ENCODE measurements at regions not wholly inside any gene's neighbourhood (a gene's known extent, or its start where the extent isn't known, plus 50 kb on each side); places are given as distances from the start of the nearest gene placed in this dataset.
"Not testable (repeated sequence)": the region's sequence is repeated elsewhere in the genome, so short reads cannot be mapped to it uniquely, and the experiment has no call there.

DNA sequence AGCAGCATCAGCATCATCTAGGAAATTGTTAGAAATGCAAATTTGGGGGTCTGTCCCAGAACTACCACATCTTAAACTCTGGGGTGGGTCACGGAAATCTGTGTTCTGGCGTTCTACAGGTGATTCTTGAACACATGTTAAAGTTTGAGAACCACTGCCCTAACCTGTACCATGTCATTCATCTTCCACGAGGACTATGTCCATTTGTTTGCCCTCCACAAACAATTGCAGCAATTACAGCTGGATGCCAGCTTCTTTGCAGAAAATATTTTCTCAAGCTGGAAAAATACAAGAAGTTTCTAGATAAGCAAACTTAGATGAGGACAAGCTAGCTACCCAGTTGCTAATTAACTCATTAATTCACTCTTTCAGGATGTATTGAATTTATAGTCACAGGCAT is 54.1 kb downstream of the MAFB start:
- no peak for DNase-seq

DNA sequence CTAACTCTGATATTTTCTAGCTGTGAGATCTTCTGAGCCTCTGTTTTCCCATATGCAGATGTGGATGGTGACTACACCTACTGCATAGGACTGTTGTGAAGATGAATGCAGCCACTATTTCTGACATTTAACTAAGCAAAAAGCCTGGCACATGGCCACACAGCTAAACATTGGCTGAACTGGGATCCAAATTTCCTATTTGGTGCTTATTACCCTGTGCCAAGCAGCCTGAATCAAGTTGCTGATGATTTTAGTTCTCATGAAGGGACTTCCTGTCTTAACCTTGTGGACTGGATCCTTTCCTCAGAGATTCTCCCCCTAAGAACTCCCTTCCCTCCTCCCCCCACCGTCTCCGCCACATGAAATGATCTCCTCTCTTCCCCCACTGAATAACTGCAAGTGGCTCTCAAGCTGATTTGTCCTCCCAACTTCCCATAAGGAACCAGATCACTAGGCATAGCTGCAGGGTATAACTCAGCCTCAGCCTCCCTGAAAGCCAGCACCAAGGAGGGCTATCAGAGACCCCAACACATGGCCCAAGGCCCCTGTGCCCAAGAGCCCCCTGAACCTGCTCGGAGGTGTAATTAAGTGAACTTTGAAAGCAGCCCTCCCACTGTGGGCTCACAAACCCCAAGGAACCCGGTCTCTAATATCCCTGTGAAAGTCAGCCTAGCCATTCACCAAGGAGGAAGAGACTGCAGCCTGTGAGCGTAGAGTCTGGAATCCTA is 55.7 kb downstream of the MAFB start:
- DNase-seq: no peak

DNA sequence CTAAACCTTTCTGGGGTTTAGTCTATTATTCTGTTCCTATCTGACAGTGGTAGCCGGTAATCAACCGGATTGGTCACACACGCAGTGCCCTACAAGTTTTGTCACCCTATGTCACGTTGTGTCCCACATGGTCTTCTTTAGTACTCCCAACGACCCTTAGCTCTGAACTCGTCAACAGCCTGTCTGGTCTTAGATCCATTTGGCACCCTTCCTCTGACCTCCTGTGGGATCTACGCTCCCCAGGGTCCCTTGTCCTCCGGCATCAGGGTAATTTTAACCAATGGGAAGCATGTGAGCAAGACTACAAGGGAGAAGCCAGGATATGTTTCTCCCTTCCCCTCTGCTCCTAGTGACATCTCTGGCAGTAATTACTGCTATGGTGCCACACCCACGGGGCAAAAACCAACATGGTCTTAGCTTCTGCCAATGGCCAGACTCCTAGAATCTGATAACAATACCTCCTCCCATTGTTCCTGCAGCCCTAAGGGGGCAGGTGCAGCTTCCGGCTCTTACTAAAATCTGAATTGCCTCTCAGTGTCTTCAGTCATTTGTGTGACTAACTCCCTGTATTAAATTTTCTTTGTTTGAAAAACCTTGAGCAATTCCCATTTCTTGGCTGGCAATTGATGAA is 56.6 kb downstream of the MAFB start:
- no peak for DNase-seq

DNA sequence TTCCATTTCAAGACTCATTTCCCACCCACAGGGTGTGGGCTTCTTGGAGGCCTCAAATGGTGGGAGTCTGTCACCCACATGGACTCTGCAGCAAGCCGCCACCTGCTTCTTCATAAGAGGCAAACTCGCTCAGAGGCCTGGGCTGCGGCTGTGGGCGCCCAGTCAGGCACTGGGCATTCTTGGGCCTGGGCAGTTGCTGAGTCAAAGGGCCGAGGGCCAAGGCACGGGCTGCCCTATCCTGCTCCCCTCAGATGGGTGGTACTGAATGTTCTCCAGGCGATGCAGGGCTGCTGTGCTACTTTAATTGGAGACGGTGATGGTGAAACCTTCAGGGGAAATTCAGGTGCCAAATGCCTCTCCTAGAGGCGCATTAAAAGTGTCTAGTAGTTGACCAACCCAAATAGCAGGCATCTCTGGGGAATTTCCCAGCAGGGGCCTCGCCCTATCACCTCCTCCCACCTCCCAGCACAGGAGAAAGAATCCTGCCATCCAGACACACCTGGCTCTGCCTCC is 57.9 kb downstream of the MAFB start:
- no peak for DNase-seq

DNA sequence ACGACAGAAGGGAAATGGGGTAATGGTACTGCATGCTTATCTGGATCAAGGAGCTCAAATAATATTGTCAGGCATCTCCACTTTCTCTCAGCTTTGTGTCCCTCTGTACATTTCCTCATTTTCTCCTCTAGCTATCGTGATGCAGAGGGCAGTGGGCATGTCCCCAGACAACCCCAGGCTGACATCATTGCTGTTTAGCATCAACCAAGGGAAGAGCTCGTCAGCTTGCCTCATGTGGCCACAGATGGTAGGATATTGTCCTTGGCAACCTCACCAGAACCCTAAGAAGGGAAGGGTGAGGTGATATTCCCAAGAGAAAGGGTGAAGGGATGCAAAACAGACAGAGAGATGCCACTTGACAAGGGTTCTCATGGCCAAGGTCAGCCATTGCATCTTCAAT is 58.3 kb downstream of the MAFB start:
- no peak for DNase-seq

DNA sequence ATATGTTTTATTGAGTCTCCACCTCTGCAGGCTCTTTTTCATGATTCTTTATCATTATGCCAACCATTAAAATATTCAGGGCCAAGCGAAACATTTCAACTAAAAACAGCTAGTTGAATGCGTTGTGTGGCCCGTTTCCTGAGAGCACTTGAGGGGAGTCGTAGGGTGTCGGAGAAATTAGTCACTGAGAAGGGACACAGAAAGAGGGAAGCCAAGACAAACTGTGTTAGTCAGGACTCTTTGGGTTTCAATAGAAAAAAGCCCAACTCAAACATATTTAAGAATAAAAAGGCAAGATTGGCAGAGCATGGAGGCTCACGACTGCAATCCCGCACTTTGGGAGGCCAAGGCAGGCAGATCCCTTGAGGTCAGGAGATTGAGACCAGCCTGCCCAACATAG is 58.9 kb downstream of the MAFB start:
- no peak for DNase-seq

DNA sequence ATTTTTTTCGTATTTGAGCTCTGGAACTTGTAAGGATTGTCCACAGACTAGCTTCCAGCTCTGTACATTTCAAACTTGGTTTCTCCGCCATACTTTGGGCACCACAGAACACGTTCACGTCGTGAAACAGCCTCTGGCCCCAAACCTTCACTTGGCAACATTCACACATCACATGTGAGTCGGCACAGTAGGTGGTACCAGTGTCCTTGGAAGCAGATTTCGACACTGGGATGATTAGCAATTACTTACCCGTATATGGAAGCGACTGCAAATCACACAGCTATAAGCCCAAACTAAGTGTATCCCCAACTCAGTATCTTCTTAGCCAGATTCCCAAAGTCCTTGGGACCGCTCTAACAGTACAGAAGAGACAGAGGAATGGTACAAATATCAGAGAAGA is 60.2 kb downstream of the MAFB start:
- no peak for DNase-seq

DNA sequence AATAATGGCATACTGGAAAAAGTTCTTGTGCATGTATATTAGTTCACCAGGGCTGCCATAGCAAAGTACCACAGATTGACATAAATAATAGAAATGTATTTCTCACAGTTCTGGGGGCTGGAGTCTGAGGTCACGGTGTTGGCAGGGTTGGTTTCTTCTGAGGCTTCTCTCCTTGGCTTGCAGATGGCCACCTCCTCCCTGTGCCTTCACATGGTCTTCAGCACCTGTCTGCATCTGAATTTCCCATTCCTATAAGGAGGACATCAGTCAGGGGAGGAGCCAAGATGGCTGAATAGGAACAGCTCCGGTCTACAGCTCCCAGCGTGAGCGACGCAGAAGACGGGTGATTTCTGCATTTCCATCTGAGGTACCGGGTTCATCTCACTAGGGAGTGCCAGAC is 70.0 kb downstream of the MAFB start:
- not testable (repeated sequence) for DNase-seq

DNA sequence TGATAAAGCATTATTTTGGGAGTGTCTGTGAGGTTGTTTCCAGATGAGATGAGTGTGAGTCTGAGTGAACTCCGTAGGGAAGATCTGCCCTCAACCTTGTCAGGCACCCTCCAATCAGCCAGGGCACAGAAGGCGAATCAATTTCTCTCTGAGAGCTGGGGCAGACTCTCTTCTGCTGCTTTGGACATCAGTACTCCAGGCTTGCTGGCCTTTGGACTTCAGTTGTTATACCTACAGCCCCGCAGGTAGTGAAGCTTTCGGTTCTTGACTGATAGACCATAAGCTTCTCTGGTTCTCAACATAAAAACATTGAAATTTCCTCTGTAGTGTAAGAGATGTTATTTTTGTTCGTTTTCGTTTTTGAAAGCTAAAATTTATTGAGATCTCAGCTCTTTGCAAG is 71.4 kb downstream of the MAFB start:
- DNase-seq: no peak

DNA sequence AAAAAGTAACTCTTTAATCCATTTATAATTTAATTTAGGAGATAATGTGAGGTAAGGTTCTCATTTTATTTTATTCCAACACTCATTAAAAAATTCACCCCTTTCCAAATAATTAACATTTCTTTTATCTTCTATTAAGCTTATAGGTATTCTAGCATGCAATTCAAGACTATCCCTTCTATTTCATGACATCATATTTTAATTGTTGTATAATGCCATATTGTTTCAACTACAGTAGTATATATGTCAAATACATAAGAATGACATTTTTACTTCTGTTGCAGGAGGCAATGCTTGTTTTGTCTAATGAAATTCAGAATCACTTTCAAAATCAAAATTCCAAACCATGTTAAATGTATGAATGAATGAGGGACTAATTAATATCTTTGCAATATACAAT is 76.2 kb downstream of the MAFB start:
- DNase-seq: no peak

DNA sequence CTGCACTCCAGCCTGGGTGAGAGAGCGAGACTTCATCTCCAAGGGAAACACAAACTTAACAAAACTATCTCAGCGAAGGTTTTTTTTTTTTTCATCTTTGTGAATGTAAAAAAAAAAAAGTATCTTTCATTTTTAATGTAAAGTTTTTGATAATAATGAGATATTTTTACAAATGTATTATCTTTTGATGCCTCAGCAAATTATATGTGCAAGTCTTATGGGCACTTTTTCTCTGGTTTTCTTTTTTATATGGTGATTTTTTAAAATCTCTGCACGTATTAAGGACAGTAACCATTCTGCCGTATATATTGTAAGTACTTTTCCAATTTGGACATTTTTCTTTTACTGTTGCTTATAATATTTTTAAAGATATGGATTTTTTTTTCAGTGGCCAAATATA is 76.8 kb downstream of the MAFB start:
- DNase-seq: no peak

DNA sequence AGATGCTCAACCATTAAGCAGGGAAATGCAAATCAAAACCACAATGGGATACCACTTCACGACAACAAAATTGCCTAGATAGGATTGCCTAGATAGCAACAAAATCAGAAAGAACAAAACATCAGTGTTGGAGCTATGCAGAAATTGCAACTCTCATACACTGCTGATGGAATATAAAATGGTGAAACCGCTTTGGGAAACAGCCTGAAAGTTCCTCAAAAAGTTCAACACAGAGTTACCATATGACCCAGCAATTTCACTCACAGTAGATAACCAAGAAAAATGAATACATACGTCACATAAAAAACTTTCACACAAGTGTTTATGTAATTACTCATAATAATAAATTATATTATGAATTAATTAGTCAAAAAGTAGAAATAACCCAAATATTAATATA is 78.3 kb downstream of the MAFB start:
- DNase-seq: no peak

DNA sequence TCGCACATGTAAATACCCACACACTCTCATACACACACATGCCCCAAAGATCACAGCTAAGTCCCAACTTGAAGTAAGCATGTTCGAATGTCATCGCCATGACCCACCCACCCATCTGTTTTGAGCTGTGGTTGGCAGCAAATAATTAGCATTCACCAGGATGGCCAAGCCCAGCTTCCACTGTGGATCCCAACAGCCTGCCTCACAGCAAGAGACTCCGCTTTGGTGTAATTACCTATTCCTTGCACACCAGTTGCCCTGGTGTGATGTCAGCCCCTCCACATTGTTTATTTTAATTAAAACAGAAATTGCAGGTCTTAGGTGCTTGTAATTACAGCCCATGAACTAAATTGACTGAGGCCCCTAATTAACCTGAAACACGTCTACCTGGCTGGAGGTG is 81.1 kb downstream of the MAFB start:
- DNase-seq: no peak

DNA sequence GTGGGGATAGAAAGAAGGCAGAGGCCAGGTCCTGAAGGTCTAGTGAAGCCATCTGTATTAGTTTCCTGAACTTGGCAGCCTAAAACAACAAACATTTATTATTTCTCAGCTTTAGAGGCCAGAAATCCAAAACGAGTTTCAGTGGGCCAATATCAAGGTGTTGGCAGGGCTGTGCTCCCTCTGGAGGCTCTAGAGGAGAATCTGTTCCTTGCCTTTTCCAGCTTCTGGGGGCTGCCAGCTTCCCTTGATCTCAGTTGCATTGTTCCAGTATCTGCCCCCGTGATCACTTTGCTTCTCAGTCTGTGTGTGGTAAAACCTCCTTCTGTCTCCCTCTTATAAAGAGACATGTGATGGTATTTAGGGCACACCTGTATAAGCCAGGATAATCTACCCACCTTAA is 82.4 kb downstream of the MAFB start:
- DNase-seq: no peak

DNA sequence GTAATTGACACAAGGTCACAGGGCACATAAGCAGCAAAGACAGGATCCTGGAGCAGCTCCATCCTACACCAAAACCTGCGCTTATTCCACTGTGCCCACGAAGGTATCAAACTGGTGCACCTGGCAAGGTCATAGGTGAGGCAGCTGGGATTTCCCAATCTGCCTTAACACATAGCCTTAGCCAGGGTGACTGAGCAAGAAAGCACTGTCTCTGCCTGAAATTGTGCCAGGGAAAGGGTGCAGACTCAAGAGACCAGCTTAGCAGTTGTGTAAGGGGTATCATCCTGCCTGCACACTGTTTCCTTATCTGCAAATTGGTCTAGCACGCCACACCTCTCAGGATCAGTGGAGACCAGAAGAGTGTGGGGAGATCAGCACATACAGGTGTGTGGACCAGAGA is 82.8 kb downstream of the MAFB start:
- no peak for DNase-seq

DNA sequence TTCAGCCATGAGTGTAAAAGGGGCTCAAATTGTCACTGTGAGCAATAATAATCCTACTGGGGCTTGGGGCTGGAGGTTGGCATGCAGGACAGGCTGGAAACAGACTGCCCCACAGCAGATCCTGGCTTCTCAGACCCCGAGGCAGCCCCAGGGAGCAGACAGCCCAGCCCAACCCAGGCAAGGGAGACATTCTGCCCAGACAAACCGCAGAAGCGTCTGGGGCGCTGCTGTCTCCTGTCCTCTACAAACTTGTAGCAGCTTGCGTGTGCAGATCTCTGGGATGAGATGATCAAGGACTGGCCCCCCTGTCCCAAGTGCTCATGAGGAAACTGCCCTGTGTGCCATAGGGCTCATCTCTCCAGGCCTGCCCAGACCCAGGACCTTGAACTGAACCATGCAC is 84.6 kb downstream of the MAFB start:
- no peak for DNase-seq

DNA sequence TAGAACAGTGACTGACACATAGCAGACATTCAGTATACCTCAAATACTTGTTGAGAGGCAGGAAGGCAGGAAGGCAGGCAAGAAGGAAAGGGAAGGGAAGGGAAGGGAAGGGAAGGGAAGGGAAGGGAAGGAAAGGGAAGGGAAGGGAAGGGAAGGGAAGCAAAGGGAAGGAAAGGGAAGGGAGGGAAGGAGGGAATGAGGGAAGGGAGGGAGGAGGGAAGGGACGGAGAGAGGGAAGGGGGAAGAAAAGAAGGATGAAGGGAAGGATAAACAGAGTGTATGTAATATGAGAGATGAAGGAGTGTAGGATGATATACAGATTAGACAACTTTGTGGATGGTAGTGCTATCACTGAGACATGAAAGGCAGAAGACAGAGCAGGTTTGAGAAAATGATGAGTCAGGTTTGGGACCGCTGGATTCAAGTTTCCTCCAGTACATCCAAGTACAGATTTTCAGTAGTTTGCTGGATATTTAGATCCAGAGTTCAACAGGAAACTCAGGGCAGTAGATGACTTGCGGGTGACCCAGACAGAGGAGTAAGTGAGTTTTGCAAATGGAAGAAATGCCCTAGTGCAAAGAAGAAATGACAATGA is 85.9 kb downstream of the MAFB start:
- DNase-seq: no peak

DNA sequence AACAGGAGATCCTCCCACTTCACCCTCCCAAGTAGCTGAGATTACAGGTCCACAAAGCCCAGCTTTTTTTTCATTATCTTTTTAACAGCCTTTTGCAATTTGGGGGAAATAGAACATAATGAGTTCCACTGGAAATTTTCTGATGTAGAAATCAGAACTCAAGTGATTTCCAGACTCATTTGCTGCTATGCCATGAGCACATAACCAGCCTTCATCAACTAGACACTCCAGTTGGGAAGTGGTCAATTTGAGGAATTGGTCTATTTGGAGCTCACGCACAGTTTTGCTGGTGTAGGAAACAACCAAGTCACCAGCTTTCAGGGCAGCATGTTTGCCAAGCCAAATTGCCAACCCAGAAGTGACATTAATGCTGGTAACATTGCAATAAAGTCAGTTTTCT is 86.7 kb downstream of the MAFB start:
- DNase-seq: no peak

DNA sequence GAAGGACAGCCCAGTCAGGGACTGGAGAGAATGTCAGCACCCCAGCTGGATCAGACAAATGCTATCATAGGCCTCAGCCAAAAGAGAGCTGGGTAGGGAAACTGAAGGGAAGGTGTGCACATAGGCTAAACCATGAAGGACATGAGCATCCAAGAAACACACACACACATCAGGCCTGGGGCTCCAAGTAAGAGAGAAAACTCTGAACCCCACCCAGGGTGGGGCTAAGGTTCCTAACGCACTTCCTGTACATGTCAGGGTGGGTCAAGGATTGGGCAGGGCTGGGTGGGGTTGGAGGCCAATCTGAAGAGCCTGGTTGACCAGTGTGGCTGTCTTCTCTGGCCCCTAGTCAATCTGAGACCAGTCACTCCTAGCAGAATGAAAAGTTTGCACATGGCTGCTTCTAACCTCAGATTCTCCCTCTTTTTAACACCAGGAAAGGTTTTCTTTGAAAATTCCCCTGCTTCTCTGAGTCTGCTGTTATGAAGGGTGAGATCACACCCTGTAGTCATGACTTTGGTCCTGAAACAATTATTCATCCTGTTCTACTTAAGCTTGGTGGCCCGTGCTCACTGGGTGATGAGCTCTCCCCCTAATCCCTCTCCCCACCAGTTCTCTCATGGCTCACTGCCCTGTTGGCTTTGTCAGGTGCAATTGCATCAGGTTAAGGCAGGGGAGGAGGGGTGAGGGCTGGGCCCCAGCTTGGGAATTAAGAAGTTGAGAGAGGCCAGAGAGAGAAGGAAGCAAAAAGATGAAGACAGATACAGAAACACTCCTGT is 88.4 kb downstream of the MAFB start:
- no peak for DNase-seq

DNA sequence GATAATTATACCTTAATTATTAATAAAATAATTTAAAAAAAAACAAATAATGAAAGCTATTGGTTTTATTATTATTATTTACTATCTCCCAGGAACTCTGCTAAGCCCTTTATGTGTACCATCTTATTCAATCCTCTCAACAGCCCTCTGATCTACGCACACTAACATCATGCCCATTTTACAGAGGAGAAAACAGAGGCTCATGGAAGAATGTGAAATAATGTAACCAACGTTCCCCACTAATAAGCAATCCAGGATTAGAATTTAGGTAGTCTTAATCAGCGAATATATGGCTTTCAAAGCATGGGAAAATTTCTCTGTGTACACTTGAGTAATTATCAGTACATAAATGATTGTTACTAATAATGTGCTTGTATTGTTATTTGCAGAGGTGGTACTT is 89.0 kb downstream of the MAFB start:
- DNase-seq: no peak

DNA sequence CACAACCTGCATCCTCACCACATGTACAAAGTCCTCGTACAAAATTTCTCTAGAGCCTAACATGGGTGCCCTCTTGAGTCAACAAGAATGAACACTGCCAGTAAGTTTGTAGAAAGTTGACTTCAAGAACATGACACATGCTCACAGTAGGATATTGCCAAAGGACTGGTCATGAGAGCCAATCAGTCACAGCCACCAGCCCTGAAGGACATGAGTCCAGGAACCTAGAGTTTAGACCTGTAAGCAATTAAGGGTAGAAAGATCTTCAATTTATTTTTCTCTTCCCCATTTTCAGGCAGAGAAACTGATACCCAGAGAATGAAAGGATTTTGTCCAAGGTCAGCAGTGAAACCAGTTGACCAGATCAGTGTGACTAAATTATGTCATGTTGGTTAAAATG is 96.1 kb downstream of the MAFB start:
- no peak for DNase-seq

DNA sequence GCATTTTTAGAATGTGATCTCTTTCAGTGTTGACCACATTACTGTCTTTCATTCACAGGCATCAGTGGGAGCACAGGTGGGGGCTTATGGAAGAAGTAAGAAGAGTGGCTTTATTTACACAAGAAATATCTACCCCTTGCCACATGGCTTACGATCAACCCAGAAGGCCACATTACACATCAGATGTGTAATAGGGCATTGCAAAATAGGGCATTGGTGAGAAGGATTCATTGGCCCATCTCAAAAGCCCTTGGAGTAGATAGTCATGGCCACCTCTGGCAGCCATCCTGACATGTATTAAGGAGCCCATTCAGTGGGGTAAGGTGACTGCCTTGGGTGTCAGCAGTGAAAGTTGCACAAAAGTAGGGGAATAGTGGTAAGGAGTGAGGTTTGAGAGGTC is 97.5 kb downstream of the MAFB start:
- no peak for DNase-seq

DNA sequence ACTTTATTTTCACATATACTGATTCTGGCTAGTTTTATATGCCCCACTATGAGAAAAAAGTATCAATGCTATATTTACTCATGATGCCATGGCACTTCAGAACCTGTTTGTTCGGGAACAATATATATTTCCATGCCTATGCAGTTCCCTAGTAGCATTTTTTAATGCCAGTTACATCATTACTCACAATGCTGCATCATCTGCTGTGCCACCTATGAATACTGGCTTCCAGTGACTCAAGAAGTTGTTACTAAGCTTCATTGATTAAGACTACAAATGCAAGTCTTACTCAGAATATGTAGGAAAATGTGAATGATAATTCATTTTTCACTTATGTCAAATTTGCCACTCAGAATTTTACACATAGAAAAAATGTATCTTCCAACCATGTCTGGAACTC is 97.9 kb downstream of the MAFB start:
- no peak for DNase-seq

DNA sequence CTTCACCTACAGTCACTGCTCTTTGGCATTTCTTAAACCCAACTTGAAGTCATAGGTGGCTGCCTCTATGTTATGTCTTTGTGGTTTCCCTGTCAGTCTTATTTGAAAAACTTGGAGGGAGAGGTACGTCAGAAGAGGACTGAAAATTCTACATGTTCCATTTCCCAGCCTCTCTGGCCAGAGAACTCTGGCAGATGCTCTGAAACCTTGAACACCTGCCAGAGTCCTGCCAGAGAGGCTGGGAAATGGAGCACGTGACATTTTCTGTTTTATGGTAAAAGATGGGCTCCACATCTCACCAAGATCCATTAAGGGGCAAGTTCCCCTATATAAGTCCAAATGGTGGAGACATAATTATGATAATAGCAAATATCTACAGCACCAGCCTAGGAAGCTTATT is 99.5 kb downstream of the MAFB start:
- DNase-seq: no peak

All from CD4-positive, alpha-beta T cell treated with Interleukin-12 subunit alpha and Interleukin-12 subunit beta, for 1 hour (primary cell).